ENCODE measurements at regions not wholly inside any gene's neighbourhood (a gene's known extent, or its start where the extent isn't known, plus 50 kb on each side); places are given as distances from the start of the nearest gene placed in this dataset.
A peak's percentile ranks its signal among the peaks of the same experiment; 100 is the strongest.
"Not testable (repeated sequence)": the region's sequence is repeated elsewhere in the genome, so short reads cannot be mapped to it uniquely, and the experiment has no call there.

DNA sequence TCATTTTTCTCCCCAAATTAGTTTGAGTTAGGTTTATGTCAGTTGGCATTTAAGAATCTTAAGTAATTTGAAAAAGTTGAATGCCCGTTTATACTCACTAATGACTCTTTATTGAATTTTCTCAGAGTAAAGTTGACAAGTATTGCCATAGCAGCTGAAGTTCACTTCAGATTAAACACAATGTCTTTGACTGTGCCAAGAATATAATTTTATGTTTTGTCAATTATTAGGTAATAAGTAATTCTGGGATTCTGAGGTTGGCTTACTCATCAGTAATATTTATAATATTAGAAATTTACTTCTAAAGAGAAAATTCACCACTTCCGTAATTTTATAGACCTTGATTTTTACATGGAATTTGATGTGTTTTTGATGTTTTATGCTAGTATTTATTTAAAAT, 369.3 kb upstream of the TMPRSS15 start:
- in situ Hi-C loops (cut with HindIII; ENCODE audit: low sequenced_read_pairs) = no loop called here
- DNase-seq (ENCODE audit: low spot score) = no peak

DNA sequence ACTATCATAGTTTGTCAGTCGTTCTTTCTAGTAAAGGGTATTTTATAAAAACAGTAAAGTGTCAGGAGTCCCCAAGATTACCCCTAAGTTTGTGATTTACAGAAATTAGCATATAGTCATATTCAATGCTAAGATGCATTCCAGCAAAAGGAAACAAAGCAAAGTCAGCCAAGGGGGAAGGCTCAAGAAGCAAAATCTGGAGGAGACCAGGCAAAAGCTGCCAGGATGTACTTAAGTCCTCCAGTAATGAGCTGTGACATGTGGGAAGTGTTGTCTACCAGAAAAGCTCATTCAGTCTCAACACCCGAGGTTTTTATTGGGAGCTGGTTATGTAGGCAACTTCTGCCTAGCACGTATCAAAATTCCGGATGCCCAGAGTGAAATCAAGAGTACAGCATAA, 373.4 kb upstream of the TMPRSS15 start:
- in situ Hi-C loops (cut with HindIII; ENCODE audit: low sequenced_read_pairs) = no loop called here
- no peak for DNase-seq (ENCODE audit: low spot score)

DNA sequence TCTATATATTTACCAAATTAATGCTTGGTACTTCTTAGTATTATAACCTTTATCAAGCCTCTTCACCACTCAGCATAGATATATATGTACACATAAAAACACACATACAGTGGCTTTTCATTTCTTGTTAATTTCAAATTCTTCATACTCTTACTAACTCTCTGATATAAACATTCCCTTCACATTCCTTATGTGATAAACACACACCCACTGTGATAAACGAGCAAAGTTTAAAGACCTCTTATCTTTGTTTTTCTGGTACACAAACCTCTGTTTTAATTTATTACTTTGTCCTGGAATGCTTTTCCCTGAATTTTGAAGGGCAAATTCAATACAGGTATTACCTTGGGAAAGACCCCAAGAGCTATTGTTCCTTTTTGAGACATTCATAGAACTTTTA, 379.1 kb upstream of the TMPRSS15 start:
- in situ Hi-C loops (cut with HindIII; ENCODE audit: low sequenced_read_pairs) = no loop called here
- no peak for DNase-seq (ENCODE audit: low spot score)

DNA sequence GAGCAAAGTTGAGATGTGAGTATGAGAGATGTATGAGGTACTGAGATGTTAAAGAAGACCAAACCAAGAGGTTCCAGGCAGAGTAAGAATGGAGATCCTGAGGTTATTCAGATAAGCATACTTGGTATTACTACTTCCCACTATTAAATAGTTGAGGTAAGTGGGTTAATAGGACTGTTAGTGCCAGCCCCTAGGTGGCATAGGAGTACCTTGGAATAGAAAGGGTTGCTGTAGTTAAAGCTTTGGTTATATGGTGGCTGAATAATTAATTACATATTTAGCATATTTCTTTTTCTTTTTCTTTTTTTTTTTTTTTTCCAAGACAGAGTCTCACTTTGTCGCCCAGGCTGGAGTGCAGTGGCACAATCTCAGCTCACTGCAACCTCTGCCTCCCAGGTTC, 397.9 kb upstream of the TMPRSS15 start:
- in situ Hi-C loops (cut with HindIII; ENCODE audit: low sequenced_read_pairs) = no loop called here
- DNase-seq (ENCODE audit: low spot score) = peak; percentile 14

DNA sequence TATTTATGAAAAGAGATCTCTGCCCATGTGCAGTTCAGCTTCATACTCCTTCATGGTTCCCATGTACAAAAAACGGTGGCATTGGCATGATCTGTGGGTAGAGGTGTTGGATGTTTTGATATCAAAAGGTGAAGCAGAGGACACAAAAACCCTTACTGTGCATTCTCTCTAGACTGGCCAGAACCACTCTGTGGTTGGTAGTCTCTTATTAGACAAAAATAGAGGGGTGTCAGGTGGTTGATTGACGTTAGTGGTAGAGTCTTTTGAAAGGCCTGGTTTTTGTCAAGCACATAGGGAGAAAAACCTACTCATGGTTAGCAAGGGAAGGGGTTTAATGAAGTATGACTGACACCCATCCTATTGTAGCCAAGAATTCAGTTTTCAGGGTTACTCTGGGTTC, 400.0 kb upstream of the TMPRSS15 start:
- in situ Hi-C loops (cut with HindIII; ENCODE audit: low sequenced_read_pairs) = no loop called here
- no peak for DNase-seq (ENCODE audit: low spot score)

DNA sequence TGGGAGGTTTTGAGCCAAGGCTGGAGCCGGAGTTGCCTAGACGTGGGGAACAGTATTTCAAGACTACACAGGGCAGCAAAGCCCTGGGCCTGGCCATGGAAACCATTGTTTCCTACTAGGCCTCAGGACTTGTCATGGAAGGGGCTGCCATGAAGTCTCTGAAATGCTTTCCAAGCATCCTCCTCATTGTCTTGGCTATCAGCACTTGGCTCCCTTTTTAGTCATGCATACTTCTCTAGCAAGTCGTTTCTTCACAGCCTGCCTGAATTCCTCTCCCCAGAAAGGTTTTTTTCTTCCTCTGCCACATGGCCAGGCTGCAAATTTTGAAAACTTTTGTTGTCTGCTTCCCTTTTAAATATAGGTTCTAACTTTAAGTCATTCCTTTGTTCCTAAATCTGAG, 406.6 kb upstream of the TMPRSS15 start:
- in situ Hi-C loops (cut with HindIII; ENCODE audit: low sequenced_read_pairs) = no loop called here
- DNase-seq (ENCODE audit: low spot score) = no peak

DNA sequence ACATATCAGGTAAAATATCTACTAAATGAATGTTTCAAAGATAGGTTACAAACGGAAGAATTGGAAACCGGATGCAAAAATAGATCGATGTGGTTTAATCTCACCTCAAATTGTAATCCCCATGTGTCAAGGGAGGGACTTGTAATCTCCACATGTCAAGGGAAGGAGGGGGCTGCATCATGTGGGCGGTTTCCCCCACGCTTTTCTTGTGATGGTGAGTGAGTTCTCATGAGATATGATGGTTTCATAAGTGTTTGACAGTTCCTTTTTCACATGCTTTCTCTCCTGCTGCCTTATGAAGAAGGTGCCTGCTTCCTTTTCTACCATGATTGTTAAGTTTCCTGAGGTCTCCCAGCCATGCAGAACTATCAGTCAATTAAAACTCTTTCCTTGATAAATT, 408.7 kb upstream of the TMPRSS15 start:
- in situ Hi-C loops (cut with HindIII; ENCODE audit: low sequenced_read_pairs) = no loop called here
- DNase-seq (ENCODE audit: low spot score) = no peak

DNA sequence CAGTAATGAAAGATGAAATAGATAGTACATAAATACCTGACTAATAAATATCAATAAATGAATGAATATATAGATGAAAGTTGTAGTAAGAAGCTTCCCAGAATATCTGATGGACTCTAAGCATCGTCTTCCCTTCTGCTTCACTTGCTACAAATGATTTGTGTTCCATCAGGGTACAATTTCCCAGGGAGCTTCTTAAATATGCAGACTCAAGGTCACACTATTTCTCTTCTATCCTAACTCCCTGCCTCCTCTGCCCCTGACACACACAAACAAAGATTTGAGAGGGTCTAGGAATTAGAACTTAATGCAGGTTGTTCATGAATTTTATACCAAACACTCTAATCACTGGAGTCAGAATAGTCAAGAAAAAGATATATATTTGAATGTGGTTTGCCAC, 415.9 kb upstream of the TMPRSS15 start:
- in situ Hi-C loops (cut with HindIII; ENCODE audit: low sequenced_read_pairs) = no loop called here

DNA sequence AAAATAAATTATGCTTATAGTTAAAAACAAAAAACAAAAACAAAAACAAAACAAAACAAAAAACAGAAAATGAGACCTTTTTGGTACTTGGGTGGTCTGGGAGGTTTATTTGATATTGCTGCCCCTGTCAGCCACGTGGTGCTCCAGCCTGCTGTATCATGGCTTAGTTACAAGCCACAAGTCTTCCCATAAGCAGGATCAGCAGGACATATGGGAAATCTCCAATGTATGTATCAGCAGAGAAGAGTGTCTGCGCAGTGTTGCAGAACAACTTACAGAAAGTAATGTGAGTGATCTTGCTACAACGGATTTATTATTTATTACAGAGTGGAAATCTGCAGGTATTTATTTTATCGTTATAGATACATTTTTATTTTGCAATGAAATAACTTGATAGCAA, 423.0 kb upstream of the TMPRSS15 start:
- in situ Hi-C loops (cut with HindIII; ENCODE audit: low sequenced_read_pairs) = no loop called here
- DNase-seq (ENCODE audit: low spot score) = no peak

More for the DNA sequence above, 415.9 kb upstream of the TMPRSS15 start:
- DNase-seq (ENCODE audit: low spot score) = no peak

DNA sequence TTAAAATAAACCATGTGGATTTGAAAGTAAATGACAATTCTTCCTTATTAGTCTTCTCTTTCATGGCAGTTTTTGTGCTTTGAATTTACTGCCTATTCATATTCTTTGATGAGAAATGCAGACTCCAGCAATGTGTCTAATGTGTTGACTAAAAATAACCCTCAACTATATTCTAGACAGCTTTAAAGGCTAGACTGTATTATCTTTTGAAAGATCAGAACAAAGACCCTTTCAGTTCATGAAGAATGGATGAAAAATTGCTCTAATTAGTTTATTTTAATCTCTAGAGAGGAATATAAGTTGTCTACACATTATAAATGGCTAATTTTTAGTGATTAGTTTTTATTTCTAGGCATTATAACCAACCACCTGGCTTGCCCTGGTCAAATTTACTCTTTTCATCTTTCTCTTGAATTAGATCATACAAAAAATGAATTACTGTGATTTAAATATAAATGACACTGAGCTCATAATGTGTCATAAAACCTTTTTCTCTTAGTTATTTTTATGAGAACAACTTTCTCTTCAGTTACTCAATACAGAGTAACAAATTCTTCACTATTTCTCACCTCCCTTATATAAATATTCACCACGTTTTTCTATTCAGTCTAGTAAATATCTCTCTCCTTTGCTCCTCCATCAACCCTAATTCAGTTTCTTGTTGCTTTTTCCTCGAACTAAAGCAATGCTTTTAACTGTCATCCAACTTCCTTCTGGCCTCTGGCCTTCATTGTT, 428.5 kb upstream of the TMPRSS15 start:
- in situ Hi-C loops (cut with HindIII; ENCODE audit: low sequenced_read_pairs) = no loop called here
- no peak for DNase-seq (ENCODE audit: low spot score)

DNA sequence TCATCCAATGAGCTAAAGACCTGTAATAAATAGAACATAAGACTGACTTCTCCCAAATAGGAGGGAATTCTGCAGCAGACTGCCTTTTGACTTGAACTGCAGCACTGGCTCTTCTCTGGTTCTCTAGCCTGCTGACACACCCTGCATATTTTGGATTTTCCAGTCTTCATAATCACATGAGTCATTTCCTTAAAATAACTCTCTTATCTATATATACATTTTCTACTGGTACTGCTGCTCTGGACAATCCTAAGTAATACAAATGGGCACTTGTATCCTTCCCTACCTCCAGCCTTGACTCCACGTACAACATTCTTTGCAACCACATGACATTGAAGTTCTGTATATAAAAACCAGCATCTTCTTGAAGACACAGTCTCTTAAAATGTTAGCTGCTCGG, 429.4 kb upstream of the TMPRSS15 start:
- DNase-seq (ENCODE audit: low spot score) = no peak
- in situ Hi-C loops (cut with HindIII; ENCODE audit: low sequenced_read_pairs) = no loop called here

DNA sequence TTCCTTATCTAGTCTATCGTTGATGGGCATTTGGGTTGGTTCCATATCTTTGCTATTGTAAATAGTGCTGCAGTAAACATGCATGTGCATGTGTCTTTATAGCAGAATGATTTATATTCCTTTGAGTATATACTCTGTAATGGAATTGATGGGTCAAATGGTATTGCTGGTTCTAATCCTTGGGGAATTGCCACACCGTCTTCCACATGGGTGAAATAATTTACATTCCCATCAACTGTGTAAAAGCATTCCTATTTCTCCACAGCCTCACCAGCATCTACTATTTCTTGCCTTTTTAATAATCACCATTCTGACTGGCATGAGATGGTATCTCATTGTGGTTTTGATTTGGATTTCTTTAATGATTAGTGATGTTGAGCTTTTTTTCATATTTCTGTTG, 430.5 kb upstream of the TMPRSS15 start:
- in situ Hi-C loops (cut with HindIII; ENCODE audit: low sequenced_read_pairs); DNase-seq (ENCODE audit: low spot score): not testable (repeated sequence)

DNA sequence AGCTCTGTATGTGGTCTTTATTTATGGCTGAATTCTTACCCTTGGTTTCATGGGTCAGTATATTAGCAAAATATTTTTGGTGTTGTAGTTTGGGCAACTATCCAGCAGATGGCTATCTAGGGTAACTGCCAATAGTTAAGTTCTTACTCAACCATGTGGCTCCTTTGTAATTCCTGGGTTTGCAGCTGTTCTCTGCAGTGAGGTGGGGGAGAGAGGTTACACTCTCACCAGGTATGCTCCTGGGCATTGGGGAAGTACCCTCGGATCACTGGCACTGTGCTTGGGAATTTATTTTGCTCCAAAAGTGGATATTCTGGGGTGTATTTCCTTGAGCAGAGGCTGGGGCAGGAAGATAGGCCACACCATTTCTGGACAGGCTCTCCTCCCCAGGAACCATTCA, 436.7 kb upstream of the TMPRSS15 start:
- in situ Hi-C loops (cut with HindIII; ENCODE audit: low sequenced_read_pairs) = no loop called here
- no peak for DNase-seq (ENCODE audit: low spot score)

DNA sequence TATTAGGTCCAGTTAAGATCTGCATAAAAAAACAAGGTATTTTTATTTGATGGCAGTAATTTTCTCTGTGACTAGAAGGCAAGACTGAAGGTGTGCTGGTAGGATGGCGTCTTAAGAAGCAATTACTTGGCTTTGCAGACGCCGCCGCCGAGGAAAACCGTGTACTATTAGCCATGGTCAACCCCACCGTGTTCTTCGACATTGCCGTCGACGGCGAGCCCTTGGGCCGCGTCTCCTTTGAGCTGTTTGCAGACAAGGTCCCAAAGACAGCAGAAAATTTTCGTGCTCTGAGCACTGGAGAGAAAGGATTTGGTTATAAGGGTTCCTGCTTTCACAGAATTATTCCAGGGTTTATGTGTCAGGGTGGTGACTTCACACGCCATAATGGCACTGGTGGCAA, 454.0 kb upstream of the TMPRSS15 start:
- not testable (repeated sequence) for DNase-seq (ENCODE audit: low spot score)

DNA sequence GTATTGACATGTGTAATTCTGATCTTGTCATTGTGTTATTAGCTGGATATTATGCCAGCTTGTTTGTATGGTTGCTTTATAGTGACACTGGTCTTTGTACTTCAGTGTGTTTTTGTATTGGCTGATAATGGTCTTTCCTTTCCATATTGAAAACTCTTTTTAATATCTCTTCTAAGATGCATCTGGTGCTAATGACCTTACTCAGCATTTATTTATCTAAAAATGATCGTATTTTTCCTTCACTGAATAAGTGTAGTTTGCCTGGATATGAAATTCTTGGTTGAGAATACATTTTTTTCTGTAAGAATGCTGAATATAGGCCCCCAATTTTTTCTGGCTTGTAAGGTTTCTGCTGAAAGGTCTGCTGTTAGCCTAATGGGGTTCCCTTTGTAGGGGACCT, 465.5 kb upstream of the TMPRSS15 start:
- in situ Hi-C loops (cut with HindIII; ENCODE audit: low sequenced_read_pairs) = no loop called here
- DNase-seq (ENCODE audit: low spot score) = no peak

More for the DNA sequence above, 454.0 kb upstream of the TMPRSS15 start:
- in situ Hi-C loops (cut with HindIII; ENCODE audit: low sequenced_read_pairs) = not testable (repeated sequence)

DNA sequence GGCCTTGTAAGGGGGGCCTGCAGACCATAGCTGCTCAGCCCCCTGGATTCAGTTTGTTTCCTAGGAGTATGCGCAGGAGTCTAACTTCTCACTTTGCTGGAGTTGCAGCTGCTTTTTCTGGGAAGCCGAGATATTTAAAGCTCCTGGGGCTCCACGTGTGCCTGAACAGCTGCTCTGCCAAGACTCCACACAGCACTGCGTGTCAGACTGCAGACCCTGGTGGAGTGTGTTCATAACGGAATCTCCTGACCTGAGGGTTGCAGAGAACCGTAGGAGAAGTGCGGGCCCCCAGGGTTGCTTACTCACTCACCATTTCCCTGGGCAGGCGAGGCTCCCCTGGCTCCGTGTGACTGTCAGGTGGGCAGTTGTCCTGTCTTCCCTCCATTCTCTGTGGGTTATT, 474.3 kb upstream of the TMPRSS15 start:
- in situ Hi-C loops (cut with HindIII; ENCODE audit: low sequenced_read_pairs) = no loop called here
- DNase-seq (ENCODE audit: low spot score) = no peak

DNA sequence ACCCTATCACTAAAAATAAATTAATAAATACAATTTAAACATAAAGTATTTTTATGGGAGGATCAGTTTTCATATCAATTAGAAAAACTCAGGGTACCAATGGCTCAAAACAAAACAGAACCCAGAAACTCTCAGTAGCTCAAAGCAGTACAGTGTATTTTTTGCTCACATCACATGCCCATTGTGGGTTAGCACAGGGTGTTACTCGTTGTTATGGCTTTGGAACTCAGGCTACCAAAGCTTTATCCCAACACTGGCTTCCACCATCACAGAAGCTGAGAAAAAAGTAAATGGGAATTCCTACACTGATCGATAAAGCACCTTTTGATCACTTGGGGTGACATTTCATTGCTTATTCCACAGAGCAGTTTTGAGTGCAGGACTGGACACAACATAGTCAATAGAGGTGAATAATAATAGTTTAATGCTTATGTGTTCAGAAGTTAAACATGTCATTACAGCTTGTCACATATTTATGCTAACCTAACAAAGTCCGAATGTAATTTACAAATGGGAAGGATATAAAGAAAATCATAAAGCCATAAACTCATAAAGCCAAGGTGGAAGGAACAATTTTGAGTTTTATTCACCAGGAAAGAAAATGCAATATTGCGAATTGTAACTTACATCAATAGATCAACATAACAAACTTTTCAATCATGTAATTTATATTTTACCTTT, 484.5 kb upstream of the TMPRSS15 start:
- DNase-seq (ENCODE audit: low spot score) = no peak
- in situ Hi-C loops (cut with HindIII; ENCODE audit: low sequenced_read_pairs) = no loop called here

DNA sequence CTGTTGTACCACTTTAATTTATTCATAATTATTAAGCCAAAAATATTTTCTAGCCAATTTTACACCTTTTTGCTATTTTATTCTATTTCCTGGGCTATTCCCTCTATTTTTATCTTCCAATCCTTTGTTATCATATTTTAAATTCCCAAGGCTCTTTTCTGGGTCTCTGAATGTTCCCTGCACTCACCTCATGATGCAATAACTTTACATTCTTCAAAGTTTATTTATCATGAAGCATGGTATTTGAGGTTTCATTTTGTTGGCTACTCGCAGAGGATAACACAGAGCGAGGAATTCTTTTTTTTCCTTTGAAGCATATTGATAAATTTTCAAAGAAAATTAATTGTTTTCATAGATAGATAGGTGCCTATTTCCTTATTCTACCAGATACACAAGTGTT, 489.8 kb upstream of the TMPRSS15 start:
- in situ Hi-C loops (cut with HindIII; ENCODE audit: low sequenced_read_pairs) = no loop called here
- no peak for DNase-seq (ENCODE audit: low spot score)

DNA sequence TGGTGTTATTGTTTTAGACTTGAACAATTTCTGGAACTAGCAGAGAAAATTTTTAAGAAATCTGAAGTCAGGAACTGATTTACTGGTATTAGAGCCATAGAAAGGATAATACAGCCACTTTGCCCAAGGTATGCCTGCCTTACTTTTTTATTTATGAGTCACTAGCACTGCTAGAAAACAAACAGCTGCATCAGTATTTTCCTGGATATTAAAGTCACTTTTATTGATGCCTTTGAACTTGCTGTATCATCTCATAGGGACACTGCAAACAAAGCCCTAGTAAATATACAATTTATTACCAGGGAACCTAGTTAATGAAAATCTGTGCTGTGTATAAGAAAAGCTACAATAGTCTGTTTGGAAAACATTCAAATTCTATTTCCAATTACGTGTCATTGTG, 490.8 kb upstream of the TMPRSS15 start:
- DNase-seq (ENCODE audit: low spot score) = no peak
- in situ Hi-C loops (cut with HindIII; ENCODE audit: low sequenced_read_pairs) = no loop called here

DNA sequence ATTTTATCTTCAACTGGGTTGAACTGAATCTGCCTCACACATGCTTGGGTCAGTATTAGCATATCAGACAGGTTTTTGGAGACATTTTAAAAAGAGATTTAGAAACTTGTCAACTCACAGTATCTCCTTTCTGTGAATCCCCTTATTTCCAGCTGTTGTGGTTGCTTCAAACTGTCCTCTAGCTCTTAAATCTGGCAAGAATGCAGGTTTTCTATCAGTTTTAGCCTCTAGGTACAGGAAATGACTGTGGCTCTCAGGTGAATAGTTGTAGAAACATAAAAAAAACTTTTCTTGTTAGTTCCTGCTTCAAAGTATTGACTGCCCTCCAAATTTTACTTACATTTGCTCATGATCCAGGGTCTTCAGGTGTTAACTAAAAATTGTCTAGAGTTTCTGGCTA, 495.7 kb upstream of the TMPRSS15 start:
- DNase-seq (ENCODE audit: low spot score) = no peak
- in situ Hi-C loops (cut with HindIII; ENCODE audit: low sequenced_read_pairs) = no loop called here

DNA sequence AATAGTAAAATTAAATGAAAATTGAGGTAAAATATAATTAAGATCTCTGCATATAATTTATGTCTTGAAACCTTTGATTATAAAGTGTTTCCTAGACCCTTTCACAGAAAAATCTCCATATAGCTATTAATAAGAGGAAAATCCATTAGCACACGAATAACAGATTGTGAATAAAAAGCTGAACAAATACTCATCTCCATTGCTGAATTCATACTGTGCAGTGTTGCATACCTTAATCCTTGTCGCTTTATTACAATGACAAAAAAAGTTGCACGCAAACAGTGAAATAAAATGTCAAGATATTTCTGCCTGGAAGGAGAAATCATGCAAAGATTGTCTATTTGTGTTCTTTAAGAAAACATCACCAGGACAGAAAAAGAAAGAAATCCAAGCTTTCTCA, 499.1 kb upstream of the TMPRSS15 start:
- in situ Hi-C loops (cut with HindIII; ENCODE audit: low sequenced_read_pairs) = no loop called here
- no peak for DNase-seq (ENCODE audit: low spot score)

All from G401 (cell line).